Panc1 (cell line): ENCODE measurements at regions not wholly inside any gene's neighbourhood (a gene's known extent, or its start where the extent isn't known, plus 50 kb on each side); places are given as distances from the start of the nearest gene placed in this dataset.

Experiments
- ATAC-seq: fragments of 200-7000 bp; cut with Tn5 transposase; 2 replicates; pipeline ENCODE4 v1.9.1; 2020; ENCODE audit warnings: mild to moderate bottlenecking, moderate library complexity
- BruUV-seq: library from RNA; stranded (reverse); fragments of 400-500 nt; replicated peaks from 2 replicates; lab custom pipeline; 2021; lab: Mats Ljungman, UMichigan
- CTCF ChIA-PET: fragments of 300-600 bp; sonication (Branson Sonifier 250); formaldehyde crosslinking; loops from one replicate; lab custom pipeline; 2022; ENCODE audit warnings: antibody characterized with exemption; lab: Charles Lee
- POLR2A ChIA-PET: fragments of 300-600 bp; sonication (Branson Sonifier 250); formaldehyde crosslinking; loops from one replicate; lab custom pipeline; 2022; ENCODE audit warnings: antibody characterized with exemption; lab: Charles Lee
- DNase-seq: peaks from one replicate; pipeline ENCODE4 v3.0.0-alpha.2; 2010; ENCODE audit warnings: low read depth, low spot score
- H3K27ac ChIP-seq: 2 replicates; pipeline ENCODE4 v1.5.1; 2011; ENCODE audit warnings: mild to moderate bottlenecking, low read length, inconsistent platforms
- H3K27me3 ChIP-seq: fragments of 200-500 bp; sonication (Bioruptor generic); 2 replicates; pipeline ENCODE4 v1.6.0; 2014; ENCODE audit warnings: low read length, inconsistent platforms; ENCODE audit not compliant: control insufficient read depth, insufficient read depth
- H3K36me3 ChIP-seq: fragments of 200-500 bp; sonication (Bioruptor generic); 2 replicates; pipeline ENCODE4 v1.5.1; 2014; ENCODE audit warnings: inconsistent platforms, mild to moderate bottlenecking, low read length, moderate library complexity; ENCODE audit not compliant: control insufficient read depth, insufficient read depth
- H3K4me1 ChIP-seq: 2 replicates; pipeline ENCODE4 v1.5.1; 2011; ENCODE audit warnings: inconsistent platforms, mild to moderate bottlenecking, low read length, moderate library complexity; ENCODE audit not compliant: control insufficient read depth, insufficient read depth
- H3K4me3 ChIP-seq, 2 experiments: 2 replicates each; pipeline ENCODE4 v1.5.1; 2011 to 2012; ENCODE audit warnings: low read depth in 2 of 2, low read length in 2 of 2, mild to moderate bottlenecking in 2 of 2, inconsistent platforms in 1 of 2, moderate library complexity in 1 of 2
- H3K9me3 ChIP-seq: fragments of 200-500 bp; sonication (Bioruptor generic); 2 replicates; pipeline ENCODE4 v1.5.1; 2014; ENCODE audit warnings: low read depth, mild to moderate bottlenecking, inconsistent platforms, low read length, moderate library complexity; ENCODE audit not compliant: control insufficient read depth, insufficient read depth
- POLR2AphosphoS5 ChIP-seq: IDR thresholded peaks from 2 replicates; pipeline ENCODE4 v1.6.1; 2012; ENCODE audit warnings: mild to moderate bottlenecking, low read depth, low read length, moderate library complexity
- REST ChIP-seq, 2 experiments: IDR thresholded peaks; 2 replicates each; pipeline ENCODE4 v1.6.1; 2011 to 2012; ENCODE audit warnings: low read depth in 2 of 2, control low read depth in 1 of 2, low read length in 1 of 2, mild to moderate bottlenecking in 1 of 2, moderate library complexity in 1 of 2; ENCODE audit not compliant: insufficient read depth in 1 of 2
- SIN3A ChIP-seq: IDR thresholded peaks from 2 replicates; pipeline ENCODE4 v1.6.1; 2012; ENCODE audit warnings: low read depth, mild to moderate bottlenecking, low read length, moderate library complexity, borderline replicate concordance; ENCODE audit not compliant: insufficient read depth
- TCF7L2 ChIP-seq: IDR thresholded peaks from 2 replicates; pipeline ENCODE4 v1.6.1; 2011; ENCODE audit warnings: mild to moderate bottlenecking, low read depth, low read length, inconsistent platforms
- in situ Hi-C: cut with HindIII; loops from 2 replicates; pipeline ENCODE4 v1.10.0; 2016; ENCODE audit warnings: low sequenced_read_pairs, low pct_unique_long_range_greater_than_20kb
- intact Hi-C: fragments of 100-400 bp; cut with micrococcal nuclease; formaldehyde crosslinking; loops from one replicate; pipeline ENCODE4 v1.10.0; 2022; ENCODE audit not compliant: unreplicated experiment
- TF ChIP-seq, protein P1 (sequence below): fragments of 450-650 bp; IDR thresholded peaks from 2 replicates; pipeline ENCODE4 v1.5.1; 2017; ENCODE audit warnings: mild to moderate bottlenecking

DNA sequence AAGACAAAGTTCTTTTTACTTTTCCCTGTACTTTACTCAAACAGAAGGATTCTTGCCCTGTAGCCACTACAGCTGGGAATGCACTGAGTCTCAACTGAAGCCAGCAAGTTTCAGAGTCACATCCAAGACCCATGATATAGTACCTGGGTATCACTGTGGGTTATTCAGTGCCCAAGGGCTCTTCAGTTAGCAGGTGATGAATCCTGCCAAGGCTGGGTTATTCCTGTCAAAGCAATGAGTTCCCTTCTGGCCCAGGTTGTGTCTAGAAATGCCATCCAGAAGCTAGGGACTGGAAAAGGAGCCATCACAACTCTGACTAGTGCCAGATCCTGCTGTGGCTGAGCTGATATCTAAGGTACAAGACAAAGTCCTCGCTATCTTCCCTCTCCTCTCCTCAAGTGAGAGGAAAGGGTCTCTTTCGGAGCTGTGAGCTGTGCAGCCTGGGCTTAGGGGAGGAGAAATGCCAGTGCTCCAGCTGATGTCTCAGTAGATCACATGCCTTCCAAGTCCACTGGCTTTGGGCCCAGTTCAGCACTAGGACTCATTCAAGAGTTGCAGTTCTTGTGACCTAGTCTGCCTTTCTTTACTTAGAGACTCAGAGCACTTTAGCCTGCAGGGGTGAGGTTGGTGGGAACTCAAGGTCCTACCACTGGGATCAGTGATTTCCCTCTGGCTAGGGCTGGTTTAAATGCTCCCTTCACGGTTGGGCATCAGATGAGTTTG is 369.4 kb downstream of the TBX15 start:
- Histone ChIP-seq H3K4me3 (no peak overlapping the region), H3K36me3 (no peaks in the 10 kb centered on the region), H3K9me3 (no peaks in the 10 kb centered on the region), H3K27me3 (no peaks in the 10 kb centered on the region), H3K4me1 (no peaks in the 10 kb centered on the region), H3K27ac (no peak overlapping the region)
- no peak for DNase-seq
- TF ChIP-seq REST (IDR thresholded peaks at IDR 0.05; ENCODE audit: insufficient read depth in 1 of 2, low read depth in 2 of 2, low read length in 1 of 2) (no peak), POLR2AphosphoS5 (no peak)
- TF ChIP-seq, protein P1, sequence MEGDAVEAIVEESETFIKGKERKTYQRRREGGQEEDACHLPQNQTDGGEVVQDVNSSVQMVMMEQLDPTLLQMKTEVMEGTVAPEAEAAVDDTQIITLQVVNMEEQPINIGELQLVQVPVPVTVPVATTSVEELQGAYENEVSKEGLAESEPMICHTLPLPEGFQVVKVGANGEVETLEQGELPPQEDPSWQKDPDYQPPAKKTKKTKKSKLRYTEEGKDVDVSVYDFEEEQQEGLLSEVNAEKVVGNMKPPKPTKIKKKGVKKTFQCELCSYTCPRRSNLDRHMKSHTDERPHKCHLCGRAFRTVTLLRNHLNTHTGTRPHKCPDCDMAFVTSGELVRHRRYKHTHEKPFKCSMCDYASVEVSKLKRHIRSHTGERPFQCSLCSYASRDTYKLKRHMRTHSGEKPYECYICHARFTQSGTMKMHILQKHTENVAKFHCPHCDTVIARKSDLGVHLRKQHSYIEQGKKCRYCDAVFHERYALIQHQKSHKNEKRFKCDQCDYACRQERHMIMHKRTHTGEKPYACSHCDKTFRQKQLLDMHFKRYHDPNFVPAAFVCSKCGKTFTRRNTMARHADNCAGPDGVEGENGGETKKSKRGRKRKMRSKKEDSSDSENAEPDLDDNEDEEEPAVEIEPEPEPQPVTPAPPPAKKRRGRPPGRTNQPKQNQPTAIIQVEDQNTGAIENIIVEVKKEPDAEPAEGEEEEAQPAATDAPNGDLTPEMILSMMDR: no peak
- ATAC-seq: no peak
- no TSS peak for BruUV-seq
- intact Hi-C loops: no loop called here
- ChIA-PET POLR2A (no interaction called here), CTCF (no interaction called here)
- in situ Hi-C loops: no loop called here

GRCh38 chr1:118617916-118618315 is 370.2 kb downstream of the TBX15 start:
- no peak overlapping the region for H3K4me3 ChIP-seq
- CTCF ChIA-PET: no interaction called here
- H3K36me3 ChIP-seq: no peaks in the 10 kb centered on the region
- in situ Hi-C loops (no loop called here), intact Hi-C loops (no loop called here)
- POLR2A ChIA-PET: no interaction called here
- TF ChIP-seq TCF7L2 (no peak), POLR2AphosphoS5 (no peak), SIN3A (no peak), REST (IDR thresholded peaks at IDR 0.05; ENCODE audit: insufficient read depth in 1 of 2, low read depth in 2 of 2, low read length in 1 of 2) (no peak)
- TF ChIP-seq, protein P1: no peak
- no peaks in the 10 kb centered on the region for H3K27me3 ChIP-seq
- BruUV-seq: no TSS peak
- H3K4me1 ChIP-seq: no peaks in the 10 kb centered on the region
- ATAC-seq (no peak), DNase-seq (no peak)
- H3K9me3 ChIP-seq: no peaks in the 10 kb centered on the region
- H3K27ac ChIP-seq: no peak overlapping the region
